ENCODE measurements at regions not wholly inside any gene's neighbourhood (a gene's known extent, or its start where the extent isn't known, plus 50 kb on each side); places are given as distances from the start of the nearest gene placed in this dataset.
"Not testable (repeated sequence)": the region's sequence is repeated elsewhere in the genome, so short reads cannot be mapped to it uniquely, and the experiment has no call there.

- DNase-seq (ENCODE audit: low spot score), result no peak
Measured at GRCh38 chr15:38961456-38961855, 396.8 kb upstream of the RASGRP1 start.

GRCh38 chr15:38961931-38962330 is 397.3 kb upstream of the RASGRP1 start:
- DNase-seq (ENCODE audit: low spot score), result no peak

- no peak for DNase-seq (ENCODE audit: low spot score)
Measured at GRCh38 chr15:38972831-38973230, 408.2 kb upstream of the RASGRP1 start.

- no peak for DNase-seq (ENCODE audit: low spot score)
Measured at GRCh38 chr15:38975282-38975990, 410.8 kb upstream of the RASGRP1 start.

GRCh38 chr15:38991126-38991525 is 426.5 kb upstream of the RASGRP1 start:
- DNase-seq (ENCODE audit: low spot score), result peak; percentile 15

- DNase-seq (ENCODE audit: low spot score), result no peak
Measured at GRCh38 chr15:38991701-38992100, 427.1 kb upstream of the RASGRP1 start.

GRCh38 chr15:38992506-38992905 is 427.9 kb upstream of the RASGRP1 start:
- no peak for DNase-seq (ENCODE audit: low spot score)

GRCh38 chr15:38992930-38993329 is 428.3 kb upstream of the RASGRP1 start:
- no peak for DNase-seq (ENCODE audit: low spot score)

GRCh38 chr15:38994310-38994709 is 429.7 kb upstream of the RASGRP1 start:
- no peak for DNase-seq (ENCODE audit: low spot score)

- DNase-seq (ENCODE audit: low spot score), result peak; percentile 71
Measured at GRCh38 chr15:38996111-38996631, 431.6 kb upstream of the RASGRP1 start.

- DNase-seq (ENCODE audit: low spot score), result no peak
Measured at GRCh38 chr15:38997841-38998240, 433.2 kb upstream of the RASGRP1 start.

- no peak for DNase-seq (ENCODE audit: low spot score)
Measured at GRCh38 chr15:39000008-39000734, 435.6 kb upstream of the RASGRP1 start.

- no peak for DNase-seq (ENCODE audit: low spot score)
Measured at GRCh38 chr15:39009740-39010139, 445.1 kb upstream of the RASGRP1 start.

GRCh38 chr15:39011066-39011465 is 446.5 kb upstream of the RASGRP1 start:
- DNase-seq (ENCODE audit: low spot score), result not testable (repeated sequence)

- no peak for DNase-seq (ENCODE audit: low spot score)
Measured at GRCh38 chr15:39013262-39013661, 448.6 kb upstream of the RASGRP1 start.

- DNase-seq (ENCODE audit: low spot score), result no peak
Measured at GRCh38 chr15:39014682-39015081, 450.1 kb upstream of the RASGRP1 start.

- DNase-seq (ENCODE audit: low spot score), result peak; percentile 25
Measured at GRCh38 chr15:39016706-39017105, 452.1 kb upstream of the RASGRP1 start.

- no peak for DNase-seq (ENCODE audit: low spot score)
Measured at GRCh38 chr15:39018966-39019365, 454.4 kb upstream of the RASGRP1 start.

GRCh38 chr15:39021341-39021740 is 456.7 kb upstream of the RASGRP1 start:
- DNase-seq (ENCODE audit: low spot score), result no peak

GRCh38 chr15:39022532-39023305 is 458.1 kb upstream of the RASGRP1 start:
- DNase-seq (ENCODE audit: low spot score), result no peak

- peak; percentile 7 for DNase-seq (ENCODE audit: low spot score)
Measured at GRCh38 chr15:39025321-39025720, 460.7 kb upstream of the RASGRP1 start.

GRCh38 chr15:39025881-39026280 is 461.3 kb upstream of the RASGRP1 start:
- no peak for DNase-seq (ENCODE audit: low spot score)

- peak; percentile 39 for DNase-seq (ENCODE audit: low spot score)
Measured at GRCh38 chr15:39028069-39028468, 463.5 kb upstream of the RASGRP1 start.

All from AG08396 (cell line).